Mesenchymal stem cell (in vitro differentiated cells and primary cell): ENCODE measurements at regions not wholly inside any gene's neighbourhood (a gene's known extent, or its start where the extent isn't known, plus 50 kb on each side); places are given as distances from the start of the nearest gene placed in this dataset.

Experiments used
- DNase-seq: peaks from one replicate; pipeline ENCODE4 v3.0.0-alpha.2; 2013
- H2AFZ ChIP-seq: one replicate; pipeline ENCODE4 v1.6.1; 2013; ENCODE audit warnings: low read depth, mild to moderate bottlenecking, control low read depth, inconsistent platforms, low read length, moderate library complexity
- H2AK5ac ChIP-seq: 2 replicates; pipeline ENCODE4 v1.6.1; 2013; ENCODE audit warnings: low read length, moderate library complexity, mild to moderate bottlenecking, inconsistent platforms; ENCODE audit not compliant: severe bottlenecking
- H2BK120ac ChIP-seq: one replicate; pipeline ENCODE4 v1.6.1; 2013; ENCODE audit warnings: low read depth, mild to moderate bottlenecking, inconsistent platforms, low read length, moderate library complexity
- H2BK12ac ChIP-seq, 2 experiments: one replicate each; pipeline ENCODE4 v1.6.1; 2013; ENCODE audit warnings: inconsistent platforms in 2 of 2, low read length in 2 of 2, mild to moderate bottlenecking in 2 of 2, moderate library complexity in 2 of 2, control low read depth in 1 of 2
- H2BK15ac ChIP-seq: one replicate; pipeline ENCODE4 v1.6.1; 2013; ENCODE audit warnings: mild to moderate bottlenecking, low read depth, inconsistent platforms; ENCODE audit not compliant: poor library complexity, severe bottlenecking
- H2BK5ac ChIP-seq: 2 replicates; pipeline ENCODE4 v1.6.1; 2013; ENCODE audit warnings: low read depth, mild to moderate bottlenecking, low read length, control low read depth, inconsistent platforms; ENCODE audit not compliant: poor library complexity, severe bottlenecking
- H3K14ac ChIP-seq, 2 experiments: one replicate each; pipeline ENCODE4 v1.6.1; 2013; ENCODE audit warnings: inconsistent platforms in 2 of 2, low read length in 2 of 2, control low read depth in 1 of 2, mild to moderate bottlenecking in 1 of 2, moderate library complexity in 1 of 2
- H3K18ac ChIP-seq, 2 experiments: one replicate each; pipeline ENCODE4 v1.6.1; 2013; ENCODE audit warnings: inconsistent platforms in 2 of 2, low read length in 2 of 2, control low read depth in 1 of 2, low read depth in 1 of 2, mild to moderate bottlenecking in 1 of 2
- H3K23ac ChIP-seq, 2 experiments: one replicate each; pipeline ENCODE4 v1.6.1; 2013; ENCODE audit warnings: inconsistent platforms in 2 of 2, low read length in 2 of 2, mild to moderate bottlenecking in 2 of 2, moderate library complexity in 2 of 2, control low read depth in 1 of 2
- H3K27ac ChIP-seq: 2 replicates; pipeline ENCODE4 v1.5.1; 2013; ENCODE audit warnings: mild to moderate bottlenecking, moderate library complexity, low read length, control low read depth, inconsistent platforms; ENCODE audit not compliant: poor library complexity, severe bottlenecking
- H3K27me3 ChIP-seq, 2 experiments: 2 replicates each; pipeline versions ENCODE4 v1.6.1 to v1.7.0; 2013; ENCODE audit warnings: low read length in 2 of 2, mild to moderate bottlenecking in 2 of 2, moderate library complexity in 2 of 2, control low read depth in 1 of 2, inconsistent platforms in 1 of 2; ENCODE audit not compliant: control insufficient read depth in 1 of 2, insufficient read depth in 1 of 2
- H3K36me3 ChIP-seq, 2 experiments: 2 replicates each; pipeline versions ENCODE4 v1.6.1 to v1.7.0; 2013; ENCODE audit warnings: low read length in 2 of 2, control low read depth in 1 of 2, inconsistent platforms in 1 of 2, low read depth in 1 of 2, mild to moderate bottlenecking in 1 of 2; ENCODE audit not compliant: insufficient read depth in 2 of 2, control insufficient read depth in 1 of 2
- H3K4ac ChIP-seq, 2 experiments: one replicate each; pipeline ENCODE4 v1.6.1; 2013; ENCODE audit warnings: inconsistent platforms in 2 of 2, low read length in 2 of 2, mild to moderate bottlenecking in 2 of 2, moderate library complexity in 2 of 2, control low read depth in 1 of 2, low read depth in 1 of 2
- H3K4me1 ChIP-seq: 2 replicates; pipeline ENCODE4 v1.6.1; 2013; ENCODE audit warnings: low read depth, low read length, control low read depth; ENCODE audit not compliant: control insufficient read depth, insufficient read depth
- H3K4me2 ChIP-seq: 2 replicates; pipeline ENCODE4 v1.6.1; 2013; ENCODE audit warnings: low read length, mild to moderate bottlenecking, inconsistent platforms; ENCODE audit not compliant: poor library complexity, severe bottlenecking
- H3K4me3 ChIP-seq, 2 experiments: 2 replicates each; pipeline versions ENCODE4 v1.5.1 to v1.7.0; 2013; ENCODE audit warnings: low read length in 2 of 2, mild to moderate bottlenecking in 2 of 2, control low read depth in 1 of 2, low read depth in 1 of 2; ENCODE audit not compliant: insufficient read depth in 1 of 2
- H3K79me1 ChIP-seq: replicated peaks from 2 replicates; pipeline ENCODE4 v1.6.1; 2013; ENCODE audit warnings: mild to moderate bottlenecking, control low read depth, low read length, inconsistent platforms; ENCODE audit not compliant: poor library complexity, severe bottlenecking
- H3K9ac ChIP-seq: 2 replicates; pipeline ENCODE4 v1.7.0; 2013; ENCODE audit warnings: mild to moderate bottlenecking, low read length, moderate library complexity
- H3K9me3 ChIP-seq: 2 replicates; pipeline ENCODE4 v1.7.0; 2013; ENCODE audit warnings: mild to moderate bottlenecking, low read length; ENCODE audit not compliant: control insufficient read depth
- H4K8ac ChIP-seq: one replicate; pipeline ENCODE4 v1.6.1; 2013; ENCODE audit warnings: inconsistent platforms, mild to moderate bottlenecking, low read length, moderate library complexity
- H4K91ac ChIP-seq: one replicate; pipeline ENCODE4 v1.6.1; 2013; ENCODE audit warnings: mild to moderate bottlenecking, low read length, inconsistent platforms
- WGBS: methylation state at CpG from one replicate; pipeline ENCODE4 v1.1.7; 2013; ENCODE audit warnings: mixed read lengths; 5-methylcytosine and 5-hydroxymethylcytosine counted together

- no peak overlapping the region for H2AFZ ChIP-seq
- H2BK5ac ChIP-seq = no peak overlapping the region
- H3K4me3 ChIP-seq = no peak overlapping the region
- H3K4me2 ChIP-seq = no peak overlapping the region
- no peak overlapping the region for H2BK120ac ChIP-seq
- H3K4me1 ChIP-seq = no peaks in the 10 kb centered on the region
- H3K27me3 ChIP-seq = no peaks in the 10 kb centered on the region
- no peak overlapping the region for H3K27ac ChIP-seq
- no peaks in the 10 kb centered on the region for H3K79me1 ChIP-seq
- H3K4ac ChIP-seq = no peak overlapping the region
- no peak overlapping the region for H4K8ac ChIP-seq
- no peak overlapping the region for H4K91ac ChIP-seq
- H3K14ac ChIP-seq = no peak overlapping the region
- WGBS = no CpG with 5 or more reads among the region's 1 CpG
- no peak overlapping the region for H3K18ac ChIP-seq
- no peak overlapping the region for H2BK12ac ChIP-seq
- peaks cover 11% of the 10 kb centered on the region for H3K9me3 ChIP-seq
- no peak for DNase-seq
- H3K9ac ChIP-seq = no peak overlapping the region
- H3K36me3 ChIP-seq = no peaks in the 10 kb centered on the region
- H2AK5ac ChIP-seq = no peak overlapping the region
- H2BK15ac ChIP-seq = no peak overlapping the region
- no peak overlapping the region for H3K23ac ChIP-seq
Observed at GRCh38 chr17:69703751-69704150, 289.3 kb downstream of the MAP2K6 start.

GRCh38 chr17:69704935-69705334 lies 290.4 kb downstream of the MAP2K6 start:
- Histone ChIP-seq H2BK15ac (no peak overlapping the region), H3K79me1 (no peaks in the 10 kb centered on the region), H4K8ac (no peak overlapping the region), H3K4me2 (no peak overlapping the region), H2AK5ac (no peak overlapping the region), H3K27me3 (no peaks in the 10 kb centered on the region), H4K91ac (no peak overlapping the region), H3K4ac (no peak overlapping the region), H3K9ac (no peak overlapping the region), H2BK12ac (no peak overlapping the region), H3K4me3 (no peak overlapping the region), H3K14ac (no peak overlapping the region), H2BK5ac (no peak overlapping the region), H3K9me3 (peaks cover under 1% of the 10 kb centered on the region), H3K4me1 (no peaks in the 10 kb centered on the region), H3K18ac (no peak overlapping the region), H3K23ac (no peak overlapping the region), H2BK120ac (no peak overlapping the region), H3K27ac (no peak overlapping the region), H2AFZ (no peak overlapping the region), H3K36me3 (no peaks in the 10 kb centered on the region)
- WGBS = no CpG with 5 or more reads among the region's 1 CpG
- DNase-seq = no peak

DNA sequence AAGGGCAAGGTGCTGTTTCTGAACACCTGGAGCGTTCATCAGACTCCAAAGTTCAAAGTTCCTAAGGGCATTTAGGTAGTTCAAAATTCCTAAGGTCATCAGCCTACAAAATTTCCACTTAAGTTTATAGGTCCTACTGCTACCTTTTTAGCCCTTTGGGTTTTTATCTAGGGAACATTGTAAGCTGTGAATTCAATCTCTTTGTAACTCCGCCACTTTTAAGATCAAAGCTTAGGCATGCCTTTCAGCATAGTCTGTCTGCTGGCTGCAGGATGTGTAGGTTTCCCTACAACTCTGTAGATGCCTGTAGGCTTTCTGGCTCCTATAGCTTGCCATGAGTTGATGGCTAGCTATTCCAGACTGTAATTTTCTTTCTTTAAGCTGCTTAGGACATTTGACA lies 291.6 kb downstream of the MAP2K6 start:
- Histone ChIP-seq H2AK5ac (no peak overlapping the region), H4K91ac (no peak overlapping the region), H3K4me2 (no peak overlapping the region), H3K4me3 (no peak overlapping the region), H2BK12ac (no peak overlapping the region), H3K14ac (no peak overlapping the region), H3K79me1 (no peaks in the 10 kb centered on the region), H3K4me1 (peaks cover 2% of the 10 kb centered on the region), H4K8ac (no peak overlapping the region), H3K27me3 (no peaks in the 10 kb centered on the region), H3K23ac (no peak overlapping the region), H3K9me3 (no peaks in the 10 kb centered on the region), H2AFZ (no peak overlapping the region), H3K4ac (no peak overlapping the region), H2BK120ac (no peak overlapping the region), H2BK15ac (no peak overlapping the region), H3K27ac (no peak overlapping the region), H3K36me3 (no peaks in the 10 kb centered on the region), H2BK5ac (no peak overlapping the region), H3K18ac (no peak overlapping the region), H3K9ac (no peak overlapping the region)
- WGBS = 90% methylated on average over 2 of the region's 2 CpGs
- no peak for DNase-seq

DNA sequence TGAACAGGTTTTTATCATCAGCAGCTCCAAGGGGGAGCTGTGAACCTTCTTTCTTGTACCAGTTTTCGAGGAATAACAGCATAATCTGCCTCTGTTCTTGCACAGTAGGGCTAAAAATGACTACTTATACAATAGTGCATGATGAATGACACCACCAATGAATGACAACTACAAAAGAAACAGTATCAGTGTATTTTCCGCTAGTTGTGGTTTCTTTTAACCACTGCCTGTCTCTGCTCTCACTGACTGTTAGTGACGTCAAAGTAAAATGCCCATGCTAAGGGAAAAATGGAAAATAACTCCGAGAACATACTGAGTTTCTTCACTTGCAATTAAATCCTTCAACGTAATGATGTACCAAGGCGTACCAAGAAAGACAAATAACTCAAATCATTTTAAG lies 294.9 kb downstream of the MAP2K6 start:
- Histone ChIP-seq H3K18ac (no peak overlapping the region), H2BK12ac (no peak overlapping the region), H3K27ac (no peak overlapping the region), H3K14ac (no peak overlapping the region), H3K36me3 (no peaks in the 10 kb centered on the region), H2BK15ac (no peak overlapping the region), H3K27me3 (no peaks in the 10 kb centered on the region), H3K9me3 (no peaks in the 10 kb centered on the region), H3K4me3 (no peak overlapping the region), H4K8ac (no peak overlapping the region), H3K4me1 (peaks cover 4% of the 10 kb centered on the region), H2AFZ (no peak overlapping the region), H2BK120ac (no peak overlapping the region), H2BK5ac (no peak overlapping the region), H3K79me1 (no peaks in the 10 kb centered on the region), H4K91ac (no peak overlapping the region), H3K9ac (no peak overlapping the region), H3K4ac (no peak overlapping the region), H2AK5ac (no peak overlapping the region), H3K23ac (no peak overlapping the region), H3K4me2 (no peak overlapping the region)
- WGBS = 100% methylated on average over 3 of the region's 6 CpGs
- DNase-seq = no peak
